H1 (cell line): ENCODE measurements at regions not wholly inside any gene's neighbourhood (a gene's known extent, or its start where the extent isn't known, plus 50 kb on each side); places are given as distances from the start of the nearest gene placed in this dataset.

Experiments used
- TEAD4 ChIP-seq: IDR thresholded peaks from 2 replicates; pipeline ENCODE4 v1.6.1; 2012; ENCODE audit warnings: low read depth, low read length, inconsistent platforms, mixed read lengths
- TF ChIP-seq, protein P1 (sequence below): IDR thresholded peaks from 2 replicates; pipeline ENCODE4 v1.6.1; 2012; ENCODE audit warnings: low read length, inconsistent platforms

DNA sequence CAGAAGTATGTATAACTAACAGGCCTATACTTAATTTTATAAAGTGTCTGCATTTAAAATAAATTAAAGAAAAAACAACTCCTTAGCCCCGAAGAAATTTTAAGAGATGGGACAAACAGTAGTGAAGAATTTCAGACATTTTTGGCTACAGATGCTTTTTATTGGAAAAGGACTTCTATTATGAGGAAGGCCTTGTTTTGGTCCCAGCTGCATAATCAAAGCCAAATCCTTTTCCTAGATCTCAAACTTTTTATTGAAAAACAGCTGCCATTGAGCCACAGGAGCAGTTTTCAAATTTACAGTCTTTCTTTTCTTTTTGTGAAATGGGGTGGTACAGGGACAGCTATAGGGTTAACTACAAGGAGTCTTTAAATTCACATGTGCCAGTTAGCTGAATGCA is 51.3 kb upstream of the SETBP1 start (continued):
- TF ChIP-seq, protein P1, sequence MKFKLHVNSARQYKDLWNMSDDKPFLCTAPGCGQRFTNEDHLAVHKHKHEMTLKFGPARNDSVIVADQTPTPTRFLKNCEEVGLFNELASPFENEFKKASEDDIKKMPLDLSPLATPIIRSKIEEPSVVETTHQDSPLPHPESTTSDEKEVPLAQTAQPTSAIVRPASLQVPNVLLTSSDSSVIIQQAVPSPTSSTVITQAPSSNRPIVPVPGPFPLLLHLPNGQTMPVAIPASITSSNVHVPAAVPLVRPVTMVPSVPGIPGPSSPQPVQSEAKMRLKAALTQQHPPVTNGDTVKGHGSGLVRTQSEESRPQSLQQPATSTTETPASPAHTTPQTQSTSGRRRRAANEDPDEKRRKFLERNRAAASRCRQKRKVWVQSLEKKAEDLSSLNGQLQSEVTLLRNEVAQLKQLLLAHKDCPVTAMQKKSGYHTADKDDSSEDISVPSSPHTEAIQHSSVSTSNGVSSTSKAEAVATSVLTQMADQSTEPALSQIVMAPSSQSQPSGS: no peak
- no peak for TF ChIP-seq TEAD4
- TF ChIP-seq, all 59 proteins: peak for 0
